Type B pancreatic cell (in vitro differentiated cells): ENCODE measurements at regions not wholly inside any gene's neighbourhood (a gene's known extent, or its start where the extent isn't known, plus 50 kb on each side); places are given as distances from the start of the nearest gene placed in this dataset.

Experiments
- DNase-seq: peaks from one replicate; pipeline ENCODE4 v3.0.0; 2021; ENCODE audit warnings: mixed read lengths; ENCODE audit not compliant: unreplicated experiment; ENCODE audit errors: extremely low spot score
- H3K27ac Mint-ChIP-seq: 2 replicates; pipeline ENCODE4 v1.8.0; 2021; ENCODE audit warnings: mild to moderate bottlenecking, mixed read lengths
- H3K27me3 Mint-ChIP-seq: 2 replicates; pipeline ENCODE4 v1.8.0; 2021; ENCODE audit warnings: mixed read lengths
- H3K36me3 Mint-ChIP-seq: 2 replicates; pipeline ENCODE4 v1.8.0; 2021; ENCODE audit warnings: mixed read lengths
- H3K4me1 Mint-ChIP-seq: one replicate; pipeline ENCODE4 v1.8.0; 2021; ENCODE audit warnings: mixed read lengths; ENCODE audit not compliant: unreplicated experiment
- H3K4me3 Mint-ChIP-seq: 2 replicates; pipeline ENCODE4 v1.8.0; 2021; ENCODE audit warnings: mild to moderate bottlenecking, mixed read lengths
- H3K9me3 Mint-ChIP-seq: 2 replicates; pipeline ENCODE4 v1.8.0; 2021; ENCODE audit warnings: mixed read lengths
- CTCF ChIP-seq: fragments of 200-600 bp; sonication (generic); conservative IDR thresholded peaks from 2 replicates; pipeline ENCODE4 v1.5.0; 2021; ENCODE audit warnings: antibody characterized with exemption, mild to moderate bottlenecking

GRCh38 chr11:119533462-119533861 lies 110.5 kb upstream of the THY1 start:
- TF ChIP-seq CTCF, result no peak
- Mint-ChIP-seq H3K27ac (no peak overlapping the region), H3K4me3 (no peak overlapping the region), H3K36me3 (no peaks in the 10 kb centered on the region), H3K9me3 (no peaks in the 10 kb centered on the region), H3K4me1 (peaks cover 6% of the 10 kb centered on the region), H3K27me3 (peaks cover 50% of the 10 kb centered on the region)
- DNase-seq, result no peak

DNA sequence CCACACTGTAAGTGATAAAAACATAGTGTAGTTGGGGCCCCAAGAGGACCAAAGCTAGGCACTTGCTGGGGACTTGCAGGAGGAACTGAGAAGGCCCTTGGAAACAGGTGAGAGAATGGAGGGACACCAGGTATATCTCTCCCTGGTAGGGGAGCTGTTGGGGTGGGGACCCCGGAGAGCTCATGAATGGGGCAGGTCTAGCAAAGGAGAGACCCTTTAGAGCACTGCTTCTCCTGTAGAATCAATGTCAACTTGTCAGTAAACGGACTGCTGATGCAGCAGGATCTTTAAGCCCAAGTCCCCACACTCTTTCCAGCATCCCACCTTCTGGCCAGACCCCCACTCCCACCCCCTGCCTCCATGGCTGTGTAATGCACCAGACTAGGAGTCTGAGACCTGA lies 109.6 kb upstream of the THY1 start:
- Mint-ChIP-seq H3K4me3 (no peak overlapping the region), H3K4me1 (peaks cover 2% of the 10 kb centered on the region), H3K27me3 (peaks cover 50% of the 10 kb centered on the region), H3K27ac (no peak overlapping the region), H3K36me3 (no peaks in the 10 kb centered on the region), H3K9me3 (no peaks in the 10 kb centered on the region)
- TF ChIP-seq CTCF, result no peak
- no peak for DNase-seq

DNA sequence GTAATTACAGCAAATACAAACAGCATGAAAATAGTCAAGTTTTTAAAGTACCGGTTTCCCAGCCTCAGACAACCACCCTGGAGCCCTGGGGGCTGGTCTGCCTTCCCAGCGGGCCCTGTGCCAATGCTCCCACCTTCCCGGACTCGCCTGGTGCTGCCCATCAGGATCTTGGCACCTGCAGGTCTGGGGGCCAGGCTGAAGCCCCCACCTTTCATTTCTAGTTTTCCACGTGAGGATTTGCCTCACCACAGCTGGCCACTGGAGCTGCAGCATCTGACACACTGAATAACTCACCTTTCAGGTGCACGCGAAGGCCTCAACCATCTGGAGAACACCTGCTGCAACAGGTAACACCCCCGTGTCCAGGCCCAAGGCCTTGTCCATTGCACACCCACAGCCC lies 108.7 kb upstream of the THY1 start:
- Mint-ChIP-seq H3K27ac (no peak overlapping the region), H3K9me3 (no peaks in the 10 kb centered on the region), H3K27me3 (peaks cover 55% of the 10 kb centered on the region), H3K4me1 (no peaks in the 10 kb centered on the region), H3K4me3 (no peak overlapping the region), H3K36me3 (no peaks in the 10 kb centered on the region)
- TF ChIP-seq CTCF, result no peak
- DNase-seq, result no peak

DNA sequence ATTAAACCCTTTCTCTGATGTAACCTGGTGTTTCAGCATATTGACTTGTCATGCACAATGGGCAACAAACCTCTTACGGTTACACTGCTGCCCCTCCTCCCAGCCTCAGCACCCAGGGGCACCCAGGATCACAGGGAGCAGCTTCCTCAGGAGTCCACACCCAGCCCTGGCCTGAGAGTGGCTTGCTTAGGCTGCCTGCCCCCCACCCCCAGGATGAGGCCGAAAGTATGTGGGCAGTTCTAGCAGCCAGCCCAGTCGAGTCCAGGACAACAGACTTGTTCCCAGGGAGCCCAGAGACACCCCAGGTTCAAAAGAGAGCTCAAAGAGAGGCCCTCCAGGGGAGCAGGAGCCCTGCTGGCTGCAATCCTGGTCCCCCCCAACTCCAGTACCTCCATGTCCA lies 108.1 kb upstream of the THY1 start:
- peaks cover 56% of the 10 kb centered on the region for H3K27me3 Mint-ChIP-seq
- H3K9me3 Mint-ChIP-seq, result no peaks in the 10 kb centered on the region
- H3K36me3 Mint-ChIP-seq, result no peaks in the 10 kb centered on the region
- no peak for TF ChIP-seq CTCF
- no peak overlapping the region for H3K4me3 Mint-ChIP-seq
- no peaks in the 10 kb centered on the region for H3K4me1 Mint-ChIP-seq
- no peak overlapping the region for H3K27ac Mint-ChIP-seq
- DNase-seq, result no peak

DNA sequence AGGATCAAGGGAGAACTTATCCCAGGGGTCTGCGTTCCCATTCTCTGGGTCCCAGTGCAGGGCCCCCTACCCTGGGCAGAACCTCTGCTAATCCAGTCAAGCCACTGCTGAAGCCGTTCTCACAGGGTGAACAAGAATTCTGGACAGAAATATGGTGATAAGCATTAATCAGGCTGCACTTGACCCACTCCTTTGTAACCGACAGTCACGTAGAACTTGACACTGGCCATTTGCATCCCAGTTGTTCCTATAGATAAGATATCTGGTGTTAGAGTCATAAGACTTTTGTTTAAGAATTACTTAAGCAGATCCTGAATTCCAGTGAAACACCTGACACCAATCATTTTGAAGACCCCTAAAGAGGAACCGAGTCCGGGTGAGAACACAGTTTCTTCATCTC lies 107.5 kb upstream of the THY1 start:
- H3K27ac Mint-ChIP-seq, result no peak overlapping the region
- H3K27me3 Mint-ChIP-seq, result peaks cover 62% of the 10 kb centered on the region
- no peaks in the 10 kb centered on the region for H3K36me3 Mint-ChIP-seq
- no peaks in the 10 kb centered on the region for H3K9me3 Mint-ChIP-seq
- no peaks in the 10 kb centered on the region for H3K4me1 Mint-ChIP-seq
- DNase-seq, result no peak
- no peak overlapping the region for H3K4me3 Mint-ChIP-seq
- no peak for TF ChIP-seq CTCF

DNA sequence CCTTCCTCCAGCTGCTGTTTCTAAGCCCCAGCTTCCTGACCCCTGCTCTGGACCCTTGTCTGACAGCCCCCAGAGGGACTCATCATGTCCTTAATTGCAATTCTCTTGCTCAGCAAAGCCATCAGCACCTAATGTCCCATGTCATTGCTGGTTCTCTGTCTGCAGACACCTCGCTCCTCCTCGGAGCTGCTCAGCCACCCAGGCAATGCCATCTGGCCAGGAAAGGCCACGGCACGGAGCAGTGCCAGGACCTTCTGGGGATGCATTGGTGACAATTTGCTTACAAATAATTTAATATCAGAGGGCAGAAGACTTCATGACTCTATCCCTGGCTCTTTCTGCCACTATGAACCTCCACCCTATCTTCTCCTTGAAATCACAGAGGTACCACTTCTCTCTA lies 107.0 kb upstream of the THY1 start:
- no peak for TF ChIP-seq CTCF
- H3K4me1 Mint-ChIP-seq, result no peaks in the 10 kb centered on the region
- no peak overlapping the region for H3K4me3 Mint-ChIP-seq
- H3K9me3 Mint-ChIP-seq, result no peaks in the 10 kb centered on the region
- H3K27ac Mint-ChIP-seq, result no peak overlapping the region
- no peaks in the 10 kb centered on the region for H3K36me3 Mint-ChIP-seq
- DNase-seq, result no peak
- peaks cover 64% of the 10 kb centered on the region for H3K27me3 Mint-ChIP-seq
